GM23338 (cell line): ENCODE measurements at regions not wholly inside any gene's neighbourhood (a gene's known extent, or its start where the extent isn't known, plus 50 kb on each side); places are given as distances from the start of the nearest gene placed in this dataset.

Experiments used
- ATAC-seq: fragments of 200-7000 bp; cut with Tn5 transposase; 3 replicates; pipeline ENCODE4 v1.9.1; 2020
- DNase-seq: peaks from one replicate; pipeline ENCODE4 v3.0.0-alpha.2; 2015; ENCODE audit warnings: low spot score
- H2AFZ ChIP-seq: fragments of 200-600 bp; sonication (generic); 2 replicates; pipeline ENCODE4 v1.8.0; 2016; ENCODE audit warnings: antibody characterized with exemption, mild to moderate bottlenecking, moderate library complexity
- H3F3A ChIP-seq: fragments of 200-600 bp; sonication (generic); replicated peaks from 2 replicates; pipeline ENCODE4 v1.8.0; 2017; ENCODE audit warnings: antibody characterized with exemption, mixed run types, low read depth
- H3K27ac ChIP-seq: fragments of 200-600 bp; sonication (generic); 2 replicates; pipeline ENCODE4 v1.6.1; 2016; ENCODE audit warnings: low read depth
- H3K27me3 ChIP-seq: fragments of 200-600 bp; sonication (generic); 2 replicates; pipeline ENCODE4 v1.8.0; 2016; ENCODE audit warnings: mild to moderate bottlenecking, mixed run types, moderate library complexity; ENCODE audit not compliant: insufficient read depth
- H3K36me3 ChIP-seq: fragments of 200-600 bp; sonication (generic); 2 replicates; pipeline ENCODE4 v1.8.0; 2016; ENCODE audit warnings: mild to moderate bottlenecking; ENCODE audit not compliant: insufficient read depth
- H3K4me1 ChIP-seq: fragments of 200-600 bp; sonication (generic); 2 replicates; pipeline ENCODE4 v1.8.0; 2016; ENCODE audit warnings: mild to moderate bottlenecking, moderate library complexity; ENCODE audit not compliant: insufficient read depth
- H3K4me2 ChIP-seq: fragments of 200-600 bp; sonication (generic); 2 replicates; pipeline ENCODE4 v1.7.1; 2017; ENCODE audit warnings: mixed run types
- H3K4me3 ChIP-seq: fragments of 200-600 bp; sonication (generic); 2 replicates; pipeline ENCODE4 v1.6.1; 2016; ENCODE audit warnings: mixed run types
- H3K79me2 ChIP-seq: fragments of 200-600 bp; sonication (generic); replicated peaks from 2 replicates; pipeline ENCODE4 v1.8.0; 2017; ENCODE audit warnings: mild to moderate bottlenecking; ENCODE audit not compliant: insufficient read depth
- H3K9me2 ChIP-seq: fragments of 200-600 bp; sonication (generic); 2 replicates; pipeline ENCODE4 v1.8.0; 2017; ENCODE audit not compliant: insufficient read depth
- H4K20me1 ChIP-seq: fragments of 200-600 bp; sonication (generic); replicated peaks from 2 replicates; pipeline ENCODE4 v1.8.0; 2017; ENCODE audit warnings: mild to moderate bottlenecking; ENCODE audit not compliant: insufficient read depth
- H3K27ac Mint-ChIP-seq: 2 replicates; pipeline ENCODE4 v1.8.0; 2020; ENCODE audit warnings: inconsistent platforms, mild to moderate bottlenecking, moderate library complexity, mixed read lengths
- H3K27me3 Mint-ChIP-seq: 3 replicates; pipeline ENCODE4 v1.8.0; 2022; ENCODE audit warnings: low read depth, mild to moderate bottlenecking, moderate library complexity, mixed read lengths, inconsistent platforms; ENCODE audit not compliant: insufficient read depth, poor library complexity
- H3K36me3 Mint-ChIP-seq: 3 replicates; pipeline ENCODE4 v1.8.0; 2021; ENCODE audit warnings: low read depth, mild to moderate bottlenecking, inconsistent platforms, moderate library complexity, mixed read lengths
- H3K4me1 Mint-ChIP-seq: 3 replicates; pipeline ENCODE4 v1.8.0; 2020; ENCODE audit warnings: mild to moderate bottlenecking, inconsistent platforms, mixed read lengths
- H3K4me3 Mint-ChIP-seq: 3 replicates; pipeline ENCODE4 v1.8.0; 2021; ENCODE audit warnings: moderate library complexity, mild to moderate bottlenecking, inconsistent platforms, mixed read lengths
- H3K9me3 Mint-ChIP-seq: 3 replicates; pipeline ENCODE4 v1.8.0; 2020; ENCODE audit warnings: moderate library complexity, mild to moderate bottlenecking, inconsistent platforms, mixed read lengths
- CREB1 ChIP-seq: fragments of 250-450 bp; sonication (Bioruptor Pico); IDR thresholded peaks from 2 replicates; pipeline ENCODE4 v1.5.0; 2020; ENCODE audit warnings: low read depth, mild to moderate bottlenecking, moderate library complexity
- EZH2 ChIP-seq: fragments of 200-600 bp; sonication (generic); IDR thresholded peaks from one replicate; pipeline ENCODE4 v1.8.0; 2017; ENCODE audit warnings: antibody characterized with exemption, mild to moderate bottlenecking, low read depth; ENCODE audit not compliant: unreplicated experiment
- STAT1 ChIP-seq: IDR thresholded peaks from one replicate; pipeline ENCODE4 v1.6.1; 2016; ENCODE audit warnings: antibody characterized with exemption; ENCODE audit not compliant: unreplicated experiment
- ZNF331 ChIP-seq: fragments of 250-450 bp; sonication (Bioruptor Pico); IDR thresholded peaks from 2 replicates; pipeline ENCODE4 v1.5.0; 2020; ENCODE audit warnings: low read depth, mild to moderate bottlenecking, moderate library complexity
- TF ChIP-seq, protein P1 (sequence below): fragments of 250-450 bp; sonication (Bioruptor Pico); IDR thresholded peaks from 2 replicates; pipeline ENCODE4 v1.5.0; 2020; ENCODE audit warnings: mild to moderate bottlenecking, moderate library complexity
- TF ChIP-seq, protein P2 (sequence below): IDR thresholded peaks from 2 replicates; pipeline ENCODE4 v1.6.1; 2016; ENCODE audit warnings: antibody characterized with exemption

DNA sequence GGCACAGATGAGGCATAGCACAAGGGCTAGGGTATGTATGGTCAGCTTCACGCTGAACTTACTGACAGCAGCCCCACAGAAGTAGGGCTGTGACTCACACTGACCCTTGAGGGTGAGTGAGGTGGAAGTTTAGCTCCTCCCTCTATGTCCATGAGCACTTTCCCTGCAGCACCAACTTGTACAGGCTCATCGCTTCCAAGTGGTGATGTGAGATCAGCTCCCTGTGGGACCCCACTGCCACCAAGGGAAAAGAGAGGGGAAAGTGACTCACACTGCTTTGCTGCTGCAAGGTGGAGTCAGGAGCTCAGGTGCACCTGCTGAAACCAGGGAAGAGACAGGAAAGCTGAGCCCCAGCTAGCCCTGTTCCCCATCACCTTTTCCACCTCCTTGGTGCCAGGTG lies 91.5 kb downstream of the TEX51 start (continued):
- TF ChIP-seq, protein P1, sequence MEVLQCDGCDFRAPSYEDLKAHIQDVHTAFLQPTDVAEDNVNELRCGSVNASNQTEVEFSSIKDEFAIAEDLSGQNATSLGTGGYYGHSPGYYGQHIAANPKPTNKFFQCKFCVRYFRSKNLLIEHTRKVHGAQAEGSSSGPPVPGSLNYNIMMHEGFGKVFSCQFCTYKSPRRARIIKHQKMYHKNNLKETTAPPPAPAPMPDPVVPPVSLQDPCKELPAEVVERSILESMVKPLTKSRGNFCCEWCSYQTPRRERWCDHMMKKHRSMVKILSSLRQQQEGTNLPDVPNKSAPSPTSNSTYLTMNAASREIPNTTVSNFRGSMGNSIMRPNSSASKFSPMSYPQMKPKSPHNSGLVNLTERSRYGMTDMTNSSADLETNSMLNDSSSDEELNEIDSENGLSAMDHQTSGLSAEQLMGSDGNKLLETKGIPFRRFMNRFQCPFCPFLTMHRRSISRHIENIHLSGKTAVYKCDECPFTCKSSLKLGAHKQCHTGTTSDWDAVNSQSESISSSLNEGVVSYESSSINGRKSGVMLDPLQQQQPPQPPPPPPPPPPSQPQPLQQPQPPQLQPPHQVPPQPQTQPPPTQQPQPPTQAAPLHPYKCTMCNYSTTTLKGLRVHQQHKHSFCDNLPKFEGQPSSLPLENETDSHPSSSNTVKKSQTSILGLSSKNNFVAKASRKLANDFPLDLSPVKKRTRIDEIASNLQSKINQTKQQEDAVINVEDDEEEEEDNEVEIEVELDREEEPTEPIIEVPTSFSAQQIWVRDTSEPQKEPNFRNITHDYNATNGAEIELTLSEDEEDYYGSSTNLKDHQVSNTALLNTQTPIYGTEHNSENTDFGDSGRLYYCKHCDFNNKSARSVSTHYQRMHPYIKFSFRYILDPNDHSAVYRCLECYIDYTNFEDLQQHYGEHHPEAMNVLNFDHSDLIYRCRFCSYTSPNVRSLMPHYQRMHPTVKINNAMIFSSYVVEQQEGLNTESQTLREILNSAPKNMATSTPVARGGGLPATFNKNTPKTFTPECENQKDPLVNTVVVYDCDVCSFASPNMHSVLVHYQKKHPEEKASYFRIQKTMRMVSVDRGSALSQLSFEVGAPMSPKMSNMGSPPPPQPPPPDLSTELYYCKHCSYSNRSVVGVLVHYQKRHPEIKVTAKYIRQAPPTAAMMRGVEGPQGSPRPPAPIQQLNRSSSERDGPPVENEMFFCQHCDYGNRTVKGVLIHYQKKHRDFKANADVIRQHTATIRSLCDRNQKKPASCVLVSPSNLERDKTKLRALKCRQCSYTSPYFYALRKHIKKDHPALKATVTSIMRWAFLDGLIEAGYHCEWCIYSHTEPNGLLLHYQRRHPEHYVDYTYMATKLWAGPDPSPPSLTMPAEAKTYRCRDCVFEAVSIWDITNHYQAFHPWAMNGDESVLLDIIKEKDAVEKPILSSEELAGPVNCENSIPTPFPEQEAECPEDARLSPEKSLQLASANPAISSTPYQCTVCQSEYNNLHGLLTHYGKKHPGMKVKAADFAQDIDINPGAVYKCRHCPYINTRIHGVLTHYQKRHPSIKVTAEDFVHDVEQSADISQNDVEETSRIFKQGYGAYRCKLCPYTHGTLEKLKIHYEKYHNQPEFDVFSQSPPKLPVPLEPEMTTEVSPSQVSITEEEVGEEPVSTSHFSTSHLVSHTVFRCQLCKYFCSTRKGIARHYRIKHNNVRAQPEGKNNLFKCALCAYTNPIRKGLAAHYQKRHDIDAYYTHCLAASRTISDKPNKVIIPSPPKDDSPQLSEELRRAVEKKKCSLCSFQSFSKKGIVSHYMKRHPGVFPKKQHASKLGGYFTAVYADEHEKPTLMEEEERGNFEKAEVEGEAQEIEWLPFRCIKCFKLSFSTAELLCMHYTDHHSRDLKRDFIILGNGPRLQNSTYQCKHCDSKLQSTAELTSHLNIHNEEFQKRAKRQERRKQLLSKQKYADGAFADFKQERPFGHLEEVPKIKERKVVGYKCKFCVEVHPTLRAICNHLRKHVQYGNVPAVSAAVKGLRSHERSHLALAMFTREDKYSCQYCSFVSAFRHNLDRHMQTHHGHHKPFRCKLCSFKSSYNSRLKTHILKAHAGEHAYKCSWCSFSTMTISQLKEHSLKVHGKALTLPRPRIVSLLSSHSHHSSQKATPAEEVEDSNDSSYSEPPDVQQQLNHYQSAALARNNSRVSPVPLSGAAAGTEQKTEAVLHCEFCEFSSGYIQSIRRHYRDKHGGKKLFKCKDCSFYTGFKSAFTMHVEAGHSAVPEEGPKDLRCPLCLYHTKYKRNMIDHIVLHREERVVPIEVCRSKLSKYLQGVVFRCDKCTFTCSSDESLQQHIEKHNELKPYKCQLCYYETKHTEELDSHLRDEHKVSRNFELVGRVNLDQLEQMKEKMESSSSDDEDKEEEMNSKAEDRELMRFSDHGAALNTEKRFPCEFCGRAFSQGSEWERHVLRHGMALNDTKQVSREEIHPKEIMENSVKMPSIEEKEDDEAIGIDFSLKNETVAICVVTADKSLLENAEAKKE (CRISPR knock-in tag): no peak
- TF ChIP-seq CREB1: no peak

- Mint-ChIP-seq H3K27ac (no peak overlapping the region), H3K4me3 (no peak overlapping the region), H3K36me3 (no peaks in the 10 kb centered on the region), H3K27me3 (peaks cover 3% of the 10 kb centered on the region), H3K9me3 (no peaks in the 10 kb centered on the region), H3K4me1 (peaks cover under 1% of the 10 kb centered on the region; the same call in 2 of the 3 replicates)
- H3K4me2 ChIP-seq: no peak overlapping the region
- no peaks in the 10 kb centered on the region for H3F3A ChIP-seq
- no peaks in the 10 kb centered on the region for H3K79me2 ChIP-seq
- no peaks in the 10 kb centered on the region for H3K36me3 ChIP-seq
- peaks cover 8% of the 10 kb centered on the region; the same call in 1 of the 2 replicates for H3K9me2 ChIP-seq
- H3K4me3 ChIP-seq: no peak overlapping the region
- DNase-seq (no peak), ATAC-seq (no peak)
- H3K27ac ChIP-seq: no peak overlapping the region
- H4K20me1 ChIP-seq: no peaks in the 10 kb centered on the region
- H3K4me1 ChIP-seq: no peaks in the 10 kb centered on the region
- H3K27me3 ChIP-seq: no peaks in the 10 kb centered on the region
- H2AFZ ChIP-seq: 0 out of 2 replicates have a peak overlapping the region, but pooled peaks have one; percentile 47
- TF ChIP-seq ZNF331 (no peak), EZH2 (no peak), CREB1 (no peak), STAT1 (no peak)
- TF ChIP-seq, protein P2, sequence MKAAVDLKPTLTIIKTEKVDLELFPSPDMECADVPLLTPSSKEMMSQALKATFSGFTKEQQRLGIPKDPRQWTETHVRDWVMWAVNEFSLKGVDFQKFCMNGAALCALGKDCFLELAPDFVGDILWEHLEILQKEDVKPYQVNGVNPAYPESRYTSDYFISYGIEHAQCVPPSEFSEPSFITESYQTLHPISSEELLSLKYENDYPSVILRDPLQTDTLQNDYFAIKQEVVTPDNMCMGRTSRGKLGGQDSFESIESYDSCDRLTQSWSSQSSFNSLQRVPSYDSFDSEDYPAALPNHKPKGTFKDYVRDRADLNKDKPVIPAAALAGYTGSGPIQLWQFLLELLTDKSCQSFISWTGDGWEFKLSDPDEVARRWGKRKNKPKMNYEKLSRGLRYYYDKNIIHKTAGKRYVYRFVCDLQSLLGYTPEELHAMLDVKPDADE: no peak
- TF ChIP-seq, protein P1 (CRISPR knock-in tag): no peak
Observed at GRCh38 chr2:126990605-126991532, 92.2 kb downstream of the TEX51 start.
